Smooth muscle cell (in vitro differentiated cells): ENCODE measurements at regions not wholly inside any gene's neighbourhood (a gene's known extent, or its start where the extent isn't known, plus 50 kb on each side); places are given as distances from the start of the nearest gene placed in this dataset.

Experiments
- DNase-seq: peaks from one replicate; lab custom pipeline; 2025; ENCODE audit not compliant: unreplicated experiment; lab: John Stamatoyannopoulos, UW
- H2AFZ ChIP-seq: fragments of 200-600 bp; sonication (generic); 2 replicates; pipeline ENCODE4 v1.6.0; 2016; ENCODE audit warnings: antibody characterized with exemption, low read depth, mild to moderate bottlenecking
- H3F3A ChIP-seq: fragments of 200-600 bp; sonication (generic); 2 replicates; pipeline ENCODE4 v1.6.0; 2017; ENCODE audit warnings: antibody characterized with exemption, low read depth
- H3K27ac ChIP-seq: fragments of 200-600 bp; sonication (generic); 2 replicates; pipeline ENCODE4 v1.5.1; 2016; ENCODE audit warnings: low read depth, mild to moderate bottlenecking
- H3K27me3 ChIP-seq: fragments of 200-600 bp; sonication (generic); 2 replicates; pipeline ENCODE4 v1.6.1; 2016; ENCODE audit warnings: low read depth, mild to moderate bottlenecking
- H3K36me3 ChIP-seq: fragments of 200-600 bp; sonication (generic); 2 replicates; pipeline ENCODE4 v1.5.1; 2016; ENCODE audit warnings: low read depth
- H3K4me1 ChIP-seq: fragments of 200-600 bp; sonication (generic); 2 replicates; pipeline ENCODE4 v1.5.1; 2016; ENCODE audit warnings: low read depth
- H3K4me2 ChIP-seq: fragments of 200-600 bp; sonication (generic); 2 replicates; pipeline ENCODE4 v1.6.0; 2016; ENCODE audit warnings: mild to moderate bottlenecking
- H3K4me3 ChIP-seq: fragments of 200-600 bp; sonication (generic); 2 replicates; pipeline ENCODE4 v1.5.1; 2016; ENCODE audit warnings: mild to moderate bottlenecking
- H3K79me2 ChIP-seq: fragments of 200-600 bp; sonication (generic); 2 replicates; pipeline ENCODE4 v1.6.0; 2016; ENCODE audit warnings: low read depth, mild to moderate bottlenecking
- H3K9ac ChIP-seq: fragments of 200-600 bp; sonication (generic); 2 replicates; pipeline ENCODE4 v1.6.0; 2016; ENCODE audit warnings: low read depth
- H3K9me3 ChIP-seq: fragments of 200-600 bp; sonication (generic); replicated peaks from 2 replicates; pipeline ENCODE4 v1.5.1; 2016; ENCODE audit warnings: low read depth
- H4K20me1 ChIP-seq: fragments of 200-600 bp; sonication (generic); 2 replicates; pipeline ENCODE4 v1.6.0; 2016; ENCODE audit warnings: low read depth
- WGBS: methylation state at CpG from one replicate; pipeline ENCODE4 v1.1.7; 2016; ENCODE audit warnings: low lambda C conversion rate; 5-methylcytosine and 5-hydroxymethylcytosine counted together
- TF ChIP-seq, protein P1 (sequence below): fragments of 200-600 bp; sonication (generic); IDR thresholded peaks from 2 replicates; pipeline ENCODE4 v1.5.1; 2017; ENCODE audit warnings: borderline replicate concordance, mild to moderate bottlenecking, antibody characterized with exemption; ENCODE audit not compliant: insufficient read depth, poor library complexity, severe bottlenecking

DNA sequence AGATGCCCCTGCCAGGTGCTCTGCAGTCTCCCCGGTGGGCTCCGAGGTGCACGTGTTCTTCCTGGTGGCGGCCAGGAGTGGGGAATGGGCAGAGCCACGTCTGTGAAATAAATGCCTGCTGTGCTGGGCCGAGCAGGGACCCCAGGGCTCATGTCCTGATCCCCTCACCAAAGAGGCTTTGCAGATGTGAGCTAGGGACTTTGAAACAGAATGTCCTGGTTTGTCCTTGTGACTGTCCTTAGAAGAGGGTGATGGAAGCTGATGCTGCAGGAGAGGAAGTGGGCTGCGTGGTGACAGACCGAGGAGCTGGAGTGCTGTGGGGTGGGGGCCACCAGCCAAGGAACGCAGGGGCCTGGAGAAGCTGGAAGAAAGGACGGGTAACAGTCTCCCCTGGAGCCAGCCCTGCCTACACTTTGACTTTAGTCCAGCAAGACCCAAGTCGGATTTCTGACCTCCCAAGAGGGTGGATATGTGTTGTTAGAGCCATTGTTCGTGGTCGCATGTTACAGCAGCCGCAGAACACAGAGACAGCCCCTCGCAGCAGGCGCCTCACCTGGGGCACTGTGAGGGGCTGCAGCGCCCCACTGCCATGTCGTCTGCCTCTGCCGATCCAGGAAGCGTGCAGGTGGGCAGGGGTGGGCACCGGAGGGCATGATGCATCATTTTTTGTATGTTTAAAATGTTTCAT, 217.9 kb upstream of the CIBAR2 start:
- no peak overlapping the region for H3K9ac ChIP-seq
- no peaks in the 10 kb centered on the region for H3K27me3 ChIP-seq
- H3F3A ChIP-seq = peaks cover 14% of the 10 kb centered on the region
- no peaks in the 10 kb centered on the region for H3K36me3 ChIP-seq
- H3K4me2 ChIP-seq = peak overlapping the region; percentile 65
- no peak overlapping the region for H2AFZ ChIP-seq
- peaks cover 91% of the 10 kb centered on the region for H4K20me1 ChIP-seq
- H3K4me3 ChIP-seq = no peak overlapping the region
- WGBS = 12% methylated on average over 21 of the region's 21 CpGs
- TF ChIP-seq, protein P1, sequence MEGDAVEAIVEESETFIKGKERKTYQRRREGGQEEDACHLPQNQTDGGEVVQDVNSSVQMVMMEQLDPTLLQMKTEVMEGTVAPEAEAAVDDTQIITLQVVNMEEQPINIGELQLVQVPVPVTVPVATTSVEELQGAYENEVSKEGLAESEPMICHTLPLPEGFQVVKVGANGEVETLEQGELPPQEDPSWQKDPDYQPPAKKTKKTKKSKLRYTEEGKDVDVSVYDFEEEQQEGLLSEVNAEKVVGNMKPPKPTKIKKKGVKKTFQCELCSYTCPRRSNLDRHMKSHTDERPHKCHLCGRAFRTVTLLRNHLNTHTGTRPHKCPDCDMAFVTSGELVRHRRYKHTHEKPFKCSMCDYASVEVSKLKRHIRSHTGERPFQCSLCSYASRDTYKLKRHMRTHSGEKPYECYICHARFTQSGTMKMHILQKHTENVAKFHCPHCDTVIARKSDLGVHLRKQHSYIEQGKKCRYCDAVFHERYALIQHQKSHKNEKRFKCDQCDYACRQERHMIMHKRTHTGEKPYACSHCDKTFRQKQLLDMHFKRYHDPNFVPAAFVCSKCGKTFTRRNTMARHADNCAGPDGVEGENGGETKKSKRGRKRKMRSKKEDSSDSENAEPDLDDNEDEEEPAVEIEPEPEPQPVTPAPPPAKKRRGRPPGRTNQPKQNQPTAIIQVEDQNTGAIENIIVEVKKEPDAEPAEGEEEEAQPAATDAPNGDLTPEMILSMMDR = no peak
- H3K79me2 ChIP-seq = no peaks in the 10 kb centered on the region
- H3K27ac ChIP-seq = no peak overlapping the region
- no peaks in the 10 kb centered on the region for H3K9me3 ChIP-seq
- H3K4me1 ChIP-seq = peaks cover 44% of the 10 kb centered on the region
- no peak for DNase-seq

DNA sequence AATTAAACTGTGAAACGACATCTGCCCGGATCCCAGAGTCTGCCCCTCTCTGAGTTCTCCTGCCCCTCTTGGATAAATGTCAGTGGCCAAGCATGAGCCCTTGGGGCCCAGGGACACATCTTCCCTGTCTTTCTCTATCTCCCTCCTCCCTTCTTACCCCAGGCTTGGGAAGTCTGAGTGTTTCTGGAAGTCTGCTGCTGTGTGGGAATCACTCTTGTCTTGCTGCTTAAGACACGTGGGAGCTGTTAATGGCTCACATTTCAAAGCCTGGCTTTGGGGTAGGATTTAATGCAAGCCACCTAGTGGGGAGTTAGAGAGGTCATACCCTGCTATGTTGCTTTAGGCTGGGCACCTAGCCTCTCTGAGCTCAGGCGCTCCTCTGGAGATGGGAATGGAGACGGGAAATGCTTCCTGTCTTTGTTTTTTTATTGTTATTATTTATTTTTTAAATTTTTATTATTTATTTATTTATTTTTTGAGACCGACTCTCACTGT, 218.5 kb upstream of the CIBAR2 start:
- DNase-seq = no peak
- peaks cover 50% of the 10 kb centered on the region for H3K4me1 ChIP-seq

DNA sequence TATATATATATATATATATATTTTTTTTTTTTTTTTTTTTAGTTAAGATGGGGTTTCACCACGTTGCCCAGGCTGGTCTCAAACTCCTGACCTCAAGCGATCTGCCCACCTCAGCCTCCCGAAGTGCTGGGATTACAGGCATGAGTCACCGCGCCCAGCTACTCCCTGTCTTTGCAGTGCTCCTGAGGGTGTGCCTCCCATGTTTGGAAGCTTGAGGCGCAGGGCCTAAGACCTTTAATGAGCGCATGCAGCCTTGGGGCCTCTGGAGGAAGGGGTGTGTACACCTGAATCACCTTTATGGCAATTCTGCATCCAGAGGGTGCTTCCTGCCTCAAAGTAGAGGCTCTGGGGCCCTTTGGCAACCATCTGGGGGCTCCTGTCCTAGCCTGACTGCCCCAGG, 219.4 kb upstream of the CIBAR2 start:
- Histone ChIP-seq H4K20me1 (peaks cover 92% of the 10 kb centered on the region), H3K4me1 (peaks cover 54% of the 10 kb centered on the region), H3K4me3 (no peak overlapping the region), H3K36me3 (no peaks in the 10 kb centered on the region), H3K9ac (no peak overlapping the region), H3F3A (peaks cover 14% of the 10 kb centered on the region), H3K4me2 (no peak overlapping the region), H3K79me2 (no peaks in the 10 kb centered on the region), H3K9me3 (no peaks in the 10 kb centered on the region), H2AFZ (no peak overlapping the region), H3K27ac (no peak overlapping the region), H3K27me3 (no peaks in the 10 kb centered on the region)
- TF ChIP-seq, protein P1 = no peak
- WGBS = 51% methylated on average over 7 of the region's 7 CpGs
- DNase-seq = no peak

More for the DNA sequence above, 218.5 kb upstream of the CIBAR2 start:
- no peaks in the 10 kb centered on the region for H3K9me3 ChIP-seq
- H3K4me2 ChIP-seq = peak overlapping the region; percentile 65
- no peak overlapping the region for H3K9ac ChIP-seq
- peaks cover 14% of the 10 kb centered on the region for H3F3A ChIP-seq
- no peaks in the 10 kb centered on the region for H3K79me2 ChIP-seq
- WGBS = 12% methylated on average over 6 of the region's 6 CpGs
- no peaks in the 10 kb centered on the region for H3K36me3 ChIP-seq
- no peak overlapping the region for H3K4me3 ChIP-seq
- no peak overlapping the region for H2AFZ ChIP-seq
- H3K27ac ChIP-seq = no peak overlapping the region
- TF ChIP-seq, protein P1 = peak; percentile 55
- peaks cover 92% of the 10 kb centered on the region for H4K20me1 ChIP-seq
- H3K27me3 ChIP-seq = no peaks in the 10 kb centered on the region

DNA sequence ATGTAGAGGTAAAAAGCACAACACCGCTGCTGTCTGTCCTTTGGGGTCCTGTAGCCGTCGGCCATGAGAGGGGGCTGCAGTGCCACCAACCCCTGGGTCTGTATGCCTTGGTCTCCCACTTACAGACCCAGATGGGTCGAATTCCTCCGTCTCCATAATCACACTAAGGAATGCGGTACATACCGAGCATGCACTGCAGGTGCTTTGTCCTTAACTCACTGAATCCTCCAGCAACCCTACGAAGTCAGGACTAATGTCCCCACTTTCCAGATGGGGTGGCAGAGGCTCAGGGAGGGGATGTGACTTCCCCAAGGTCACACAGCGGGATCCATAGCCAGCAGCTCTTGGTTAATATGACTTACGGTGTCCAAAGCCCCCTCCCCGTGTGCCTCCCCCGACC, 219.9 kb upstream of the CIBAR2 start:
- no peaks in the 10 kb centered on the region for H3K9me3 ChIP-seq
- 85% methylated on average over 12 of the region's 12 CpGs for WGBS
- no peaks in the 10 kb centered on the region for H3K36me3 ChIP-seq
- no peak overlapping the region for H2AFZ ChIP-seq
- no peak overlapping the region for H3K4me3 ChIP-seq
- H3F3A ChIP-seq = peaks cover 14% of the 10 kb centered on the region
- peaks cover 54% of the 10 kb centered on the region for H3K4me1 ChIP-seq
- H3K27me3 ChIP-seq = no peaks in the 10 kb centered on the region
- no peak overlapping the region for H3K4me2 ChIP-seq
- H3K27ac ChIP-seq = no peak overlapping the region
- H3K9ac ChIP-seq = no peak overlapping the region
- peaks cover 92% of the 10 kb centered on the region for H4K20me1 ChIP-seq
- H3K79me2 ChIP-seq = no peaks in the 10 kb centered on the region
- no peak for DNase-seq
- TF ChIP-seq, protein P1 = no peak
